Spleen (tissue), 11 donors: ENCODE measurements at regions not wholly inside any gene's neighbourhood (a gene's known extent, or its start where the extent isn't known, plus 50 kb on each side); places are given as distances from the start of the nearest gene placed in this dataset.
A peak's percentile ranks its signal among the peaks of the same experiment; 100 is the strongest.
"Not testable (repeated sequence)": the region's sequence is repeated elsewhere in the genome, so short reads cannot be mapped to it uniquely, and the experiment has no call there.

Source experiments
- DNase-seq: peaks from one replicate; pipeline ENCODE4 v3.0.0-alpha.2; 2020
- H3K27ac ChIP-seq, 8 donors: fragments of 200-600 bp; sonication (generic) in 7 of 8; 1 replicate in 4 of 8; 2 replicates in 4 of 8; pipeline versions ENCODE4 v1.5.0 to v1.8.0; 2016 to 2021; ENCODE audit warnings: inconsistent platforms in 4 of 8, mild to moderate bottlenecking in 4 of 8, moderate library complexity in 1 of 8
- H3K27me3 ChIP-seq, 7 donors: fragments of 200-600 bp; sonication (generic) in 6 of 7; replicated peaks in 1 of 7; 1 replicate in 4 of 7; 2 replicates in 3 of 7; pipeline versions ENCODE4 v1.5.0 to v1.8.0; 2016 to 2021; ENCODE audit warnings: inconsistent platforms in 3 of 7, mild to moderate bottlenecking in 1 of 7
- H3K36me3 ChIP-seq, 6 donors: fragments of 200-600 bp; sonication (generic) in 5 of 6; 1 replicate in 4 of 6; 2 replicates in 2 of 6; pipeline versions ENCODE4 v1.5.0 to v1.8.0; 2016 to 2021; ENCODE audit warnings: inconsistent platforms in 2 of 6
- H3K4me1 ChIP-seq, 6 donors: fragments of 200-600 bp; sonication (generic) in 5 of 6; 1 replicate in 3 of 6; 2 replicates in 3 of 6; pipeline versions ENCODE4 v1.5.0 to v1.8.0; 2016 to 2021; ENCODE audit warnings: inconsistent platforms in 3 of 6
- H3K4me3 ChIP-seq, 8 donors: fragments of 200-600 bp; sonication (generic) in 7 of 8; 1 replicate in 4 of 8; 2 replicates in 4 of 8; pipeline versions ENCODE4 v1.5.0 to v1.8.0; 2016 to 2021; ENCODE audit warnings: inconsistent platforms in 4 of 8, mild to moderate bottlenecking in 4 of 8, moderate library complexity in 2 of 8
- H3K9me3 ChIP-seq, 8 donors: fragments of 200-600 bp; sonication (generic) in 7 of 8; 1 replicate in 4 of 8; 2 replicates in 4 of 8; pipeline versions ENCODE4 v1.5.0 to v1.8.0; 2016 to 2021; ENCODE audit warnings: inconsistent platforms in 4 of 8
- POLR2AphosphoS5 ChIP-seq, 3 donors: sonication (generic); formaldehyde crosslinking; IDR thresholded peaks; one replicate each; pipeline ENCODE4 v1.5.1; 2017; ENCODE audit warnings: antibody characterized with exemption in 3 of 3
- WGBS, 5 donors: extraction: QIAGEN DNeasy Blood & Tissue Kit in 3 of 5; methylation state at CpG; one replicate each; pipeline versions ENCODE4 v1.1.5 to v1.1.7; 2013 to 2018; 5-methylcytosine and 5-hydroxymethylcytosine counted together
- intact Hi-C: fragments of 100-400 bp; cut with DNase I; formaldehyde crosslinking; loops from one replicate; pipeline ENCODE4 v1.15.0; 2023; ENCODE audit warnings: low total_unique reads
- TF ChIP-seq, protein P1 (sequence below), 11 experiments: fragments of 200-600 bp in 7 of 11; fragments of 450-650 bp in 4 of 11; sonication (generic) in 4 of 11; IDR thresholded peaks in 8 of 11; conservative IDR thresholded peaks in 3 of 11; 1 replicate in 7 of 11; 2 replicates in 4 of 11; pipeline versions ENCODE4 v1.4.0 to v1.8.0; 2016 to 2021; ENCODE audit warnings: antibody characterized with exemption in 11 of 11, inconsistent platforms in 4 of 11, mild to moderate bottlenecking in 1 of 11
- donor health status: healthy with polysubstance abuse.
- donor health status: DM: no; HTN: no; CAD: no; lungs with moderate emphysema.
- donor health status: DM: no; HTN: no; CAD: no.
- donor health status: Bipolar disorder and iron deficiency.
- donor health status: healthy.
- donor health status: DM: no; HTN: no; CAD: no.
- donor health status: DM: yes; HTN: yes; CAD: no.

GRCh38 chr5:34188001-34188822 is 145.2 kb upstream of the C1QTNF3 start:
- H3K27ac ChIP-seq, result not testable (repeated sequence)

DNA sequence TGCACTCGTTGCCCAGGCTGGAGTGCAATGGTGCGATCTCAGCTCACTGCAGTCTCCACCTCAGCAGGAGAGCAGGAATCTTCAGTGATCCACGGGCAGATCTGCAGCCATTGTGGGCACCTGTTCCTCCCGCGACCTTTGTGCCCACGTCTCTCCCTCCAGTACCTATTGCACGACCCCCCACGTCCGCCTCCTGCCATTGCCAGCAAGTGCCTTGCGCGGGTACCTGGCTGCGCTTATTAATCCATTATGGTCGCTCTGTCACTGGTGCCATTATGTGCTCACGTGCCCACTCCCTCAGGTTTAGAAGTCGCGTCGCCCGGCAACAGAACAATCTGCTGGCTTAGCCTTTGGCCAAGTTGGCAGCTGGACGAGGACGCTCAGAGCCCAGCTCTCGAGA is 146.2 kb upstream of the C1QTNF3 start:
- H3K27me3 ChIP-seq, H3K4me1 ChIP-seq, H3K27ac ChIP-seq, H3K4me3 ChIP-seq, intact Hi-C loops, H3K9me3 ChIP-seq: not testable (repeated sequence)
- 95 to 98% (median 97%) methylated on average over 18 to 21 of the region's 21 CpGs for WGBS, 5 donors
- H3K36me3 ChIP-seq, result peaks cover 0 to 52% (median 31%) of the 10 kb centered on the region in 6 donors
- TF ChIP-seq POLR2AphosphoS5 (IDR thresholded peaks at IDR 0.05), result peak in 1 of 3 donors; percentile 21
- DNase-seq, result peak; percentile 89

More at GRCh38 chr5:34188001-34188822, 145.2 kb upstream of the C1QTNF3 start:
- H3K27me3 ChIP-seq, H3K9me3 ChIP-seq, H3K4me3 ChIP-seq, intact Hi-C loops, H3K4me1 ChIP-seq: not testable (repeated sequence)
- peak; percentile 89 for DNase-seq
- H3K36me3 ChIP-seq, result peaks cover 0 to 47% (median 28%) of the 10 kb centered on the region in 6 donors
- WGBS, 5 donors, result 92 to 95% (median 94%) methylated on average over 10 of the region's 11 CpGs
- TF ChIP-seq, protein P1, sequence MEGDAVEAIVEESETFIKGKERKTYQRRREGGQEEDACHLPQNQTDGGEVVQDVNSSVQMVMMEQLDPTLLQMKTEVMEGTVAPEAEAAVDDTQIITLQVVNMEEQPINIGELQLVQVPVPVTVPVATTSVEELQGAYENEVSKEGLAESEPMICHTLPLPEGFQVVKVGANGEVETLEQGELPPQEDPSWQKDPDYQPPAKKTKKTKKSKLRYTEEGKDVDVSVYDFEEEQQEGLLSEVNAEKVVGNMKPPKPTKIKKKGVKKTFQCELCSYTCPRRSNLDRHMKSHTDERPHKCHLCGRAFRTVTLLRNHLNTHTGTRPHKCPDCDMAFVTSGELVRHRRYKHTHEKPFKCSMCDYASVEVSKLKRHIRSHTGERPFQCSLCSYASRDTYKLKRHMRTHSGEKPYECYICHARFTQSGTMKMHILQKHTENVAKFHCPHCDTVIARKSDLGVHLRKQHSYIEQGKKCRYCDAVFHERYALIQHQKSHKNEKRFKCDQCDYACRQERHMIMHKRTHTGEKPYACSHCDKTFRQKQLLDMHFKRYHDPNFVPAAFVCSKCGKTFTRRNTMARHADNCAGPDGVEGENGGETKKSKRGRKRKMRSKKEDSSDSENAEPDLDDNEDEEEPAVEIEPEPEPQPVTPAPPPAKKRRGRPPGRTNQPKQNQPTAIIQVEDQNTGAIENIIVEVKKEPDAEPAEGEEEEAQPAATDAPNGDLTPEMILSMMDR (IDR thresholded peaks at IDR 0.05 in 8 of 11, conservative IDR thresholded peaks at IDR 0.05 in 3 of 11), result peak in 6 of 11 experiments; percentile 23 to 61 (median 48)

GRCh38 chr5:34189752-34190411 is 146.9 kb upstream of the C1QTNF3 start:
- H3K27ac ChIP-seq, H3K4me1 ChIP-seq, intact Hi-C loops, H3K4me3 ChIP-seq, H3K27me3 ChIP-seq, H3K9me3 ChIP-seq: not testable (repeated sequence)
- peak; percentile 88 for DNase-seq
- peaks cover 0 to 49% (median 31%) of the 10 kb centered on the region in 6 donors for H3K36me3 ChIP-seq
- 96 to 97% (median 96%) methylated on average over 16 of the region's 16 CpGs for WGBS, 5 donors

- H3K9me3 ChIP-seq, H3K27ac ChIP-seq, H3K4me3 ChIP-seq, H3K27me3 ChIP-seq, H3K4me1 ChIP-seq, intact Hi-C loops: not testable (repeated sequence)
- H3K36me3 ChIP-seq, result peaks cover 0 to 49% (median 31%) of the 10 kb centered on the region in 6 donors
- peak; percentile 90 for DNase-seq
- 94 to 98% (median 96%) methylated on average over 14 to 16 of the region's 16 CpGs for WGBS, 5 donors
Measured at GRCh38 chr5:34190466-34190865, 147.5 kb upstream of the C1QTNF3 start.

DNA sequence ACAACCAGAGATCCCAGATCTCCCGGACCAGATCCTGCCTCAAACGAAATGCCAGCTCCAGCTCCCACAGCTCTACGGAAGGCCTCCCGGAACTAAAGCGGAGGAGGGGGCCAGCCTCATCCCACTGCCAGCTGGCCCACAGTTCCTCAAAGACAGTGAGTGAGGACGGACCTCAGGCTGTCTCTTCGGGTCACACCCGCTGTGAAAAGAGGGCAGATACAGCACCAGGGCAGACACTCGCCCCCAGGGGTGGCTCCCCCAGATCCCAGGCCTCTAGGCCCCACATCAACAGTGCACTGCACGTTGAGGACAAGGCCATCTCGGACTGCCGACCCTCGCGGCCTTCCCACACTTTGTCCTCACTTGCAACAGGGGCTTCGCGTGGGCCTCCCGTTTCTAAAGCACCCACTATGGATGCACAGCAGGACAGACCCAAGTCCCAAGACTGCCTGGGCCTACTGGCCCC is 148.3 kb upstream of the C1QTNF3 start:
- TF ChIP-seq POLR2AphosphoS5 (IDR thresholded peaks at IDR 0.05), result peak in 2 of 3 donors; percentile 15 to 28
- H3K9me3 ChIP-seq, intact Hi-C loops, H3K4me3 ChIP-seq, H3K4me1 ChIP-seq, H3K27me3 ChIP-seq, H3K27ac ChIP-seq: not testable (repeated sequence)
- peaks cover 0 to 54% (median 31%) of the 10 kb centered on the region in 6 donors for H3K36me3 ChIP-seq
- peak; percentile 89 for DNase-seq
- WGBS, 5 donors, result 90 to 93% (median 92%) methylated on average over 17 of the region's 17 CpGs

- H3K27ac ChIP-seq, H3K4me1 ChIP-seq, H3K9me3 ChIP-seq, H3K4me3 ChIP-seq, H3K27me3 ChIP-seq, intact Hi-C loops: not testable (repeated sequence)
- H3K36me3 ChIP-seq, result peaks cover 0 to 58% (median 33%) of the 10 kb centered on the region in 6 donors
- 89 to 92% (median 92%) methylated on average over 26 of the region's 26 CpGs for WGBS, 5 donors
- peak; percentile 90 for DNase-seq
Measured at GRCh38 chr5:34192064-34192922, 149.3 kb upstream of the C1QTNF3 start.

- 93 to 95% (median 93%) methylated on average over 10 to 12 of the region's 13 CpGs for WGBS, 5 donors
- peak; percentile 86 for DNase-seq
Measured at GRCh38 chr5:34192923-34193262, 149.9 kb upstream of the C1QTNF3 start.

GRCh38 chr5:34193297-34193696 is 150.3 kb upstream of the C1QTNF3 start:
- H3K27ac ChIP-seq, H3K9me3 ChIP-seq, intact Hi-C loops, H3K27me3 ChIP-seq, H3K4me1 ChIP-seq, H3K4me3 ChIP-seq: not testable (repeated sequence)
- peaks cover 0 to 57% (median 33%) of the 10 kb centered on the region in 6 donors for H3K36me3 ChIP-seq
- 95 to 97% (median 96%) methylated on average over 7 of the region's 7 CpGs for WGBS, 5 donors
- DNase-seq, result peak; percentile 85

More at GRCh38 chr5:34192923-34193262, 149.9 kb upstream of the C1QTNF3 start:
- H3K9me3 ChIP-seq, H3K4me3 ChIP-seq, H3K4me1 ChIP-seq, H3K27me3 ChIP-seq, intact Hi-C loops, H3K27ac ChIP-seq: not testable (repeated sequence)
- H3K36me3 ChIP-seq, result peaks cover 0 to 57% (median 33%) of the 10 kb centered on the region in 6 donors

DNA sequence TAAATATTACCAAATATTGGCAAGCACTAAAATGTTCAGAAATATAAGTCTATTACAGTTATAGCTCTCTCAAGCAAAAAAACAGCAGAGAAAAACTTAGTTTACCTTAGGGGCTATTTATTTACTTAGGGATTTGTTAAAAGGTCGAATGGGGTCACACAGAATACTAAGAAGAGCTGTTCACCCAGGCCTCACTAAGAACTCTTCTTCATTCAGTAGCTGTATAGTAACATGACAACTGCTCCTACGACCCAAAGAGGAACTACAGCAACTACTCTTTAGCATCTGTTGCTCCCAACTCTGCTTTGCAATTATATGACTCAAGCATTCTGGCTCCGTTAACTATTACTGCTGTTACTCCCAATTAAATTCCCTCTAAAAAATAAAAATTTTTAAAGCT is 150.8 kb upstream of the C1QTNF3 start:
- H3K4me3 ChIP-seq, H3K9me3 ChIP-seq, intact Hi-C loops, H3K27ac ChIP-seq, H3K4me1 ChIP-seq, H3K27me3 ChIP-seq, DNase-seq: not testable (repeated sequence)
- H3K36me3 ChIP-seq, result peaks cover 0 to 57% (median 33%) of the 10 kb centered on the region in 6 donors
- 65 to 78% (median 78%) methylated on average over 2 to 3 of the region's 3 CpGs for WGBS, 5 donors
